WTC11 (cell line): ENCODE measurements at regions not wholly inside any gene's neighbourhood (a gene's known extent, or its start where the extent isn't known, plus 50 kb on each side); places are given as distances from the start of the nearest gene placed in this dataset.

Source experiments
- ATAC-seq: fragments of 200-7000 bp; cut with Tn5 transposase; 2 replicates; pipeline ENCODE4 v1.10.0; 2021; ENCODE audit warnings: mild to moderate bottlenecking, moderate library complexity
- CTCF ChIA-PET: fragments of 300-600 bp; sonication (Branson Sonifier 250); formaldehyde crosslinking; loops from one replicate; lab custom pipeline; 2021; ENCODE audit warnings: antibody characterized with exemption; lab: Charles Lee
- POLR2A ChIA-PET: fragments of 350-600 bp; sonication (Branson Sonifier 250); formaldehyde crosslinking; loops from one replicate; lab custom pipeline; 2021; ENCODE audit warnings: antibody characterized with exemption; lab: Charles Lee
- DNase-seq: peaks from one replicate; pipeline ENCODE4 v3.0.0; 2021; ENCODE audit warnings: low spot score
- H3K27ac Mint-ChIP-seq: 2 replicates; pipeline ENCODE4 v1.8.0; 2021; ENCODE audit warnings: mixed read lengths
- H3K27me3 Mint-ChIP-seq: 2 replicates; pipeline ENCODE4 v1.8.0; 2021; ENCODE audit warnings: low read depth, mild to moderate bottlenecking, moderate library complexity, mixed read lengths
- H3K36me3 Mint-ChIP-seq: 2 replicates; pipeline ENCODE4 v1.8.0; 2021; ENCODE audit warnings: mixed read lengths
- H3K4me1 Mint-ChIP-seq: 2 replicates; pipeline ENCODE4 v1.8.0; 2022; ENCODE audit warnings: mixed read lengths
- H3K4me3 Mint-ChIP-seq: 2 replicates; pipeline ENCODE4 v1.8.0; 2021; ENCODE audit warnings: mild to moderate bottlenecking, moderate library complexity, mixed read lengths
- H3K9me3 Mint-ChIP-seq: 2 replicates; pipeline ENCODE4 v1.8.0; 2021; ENCODE audit warnings: mixed read lengths
- CREB1 ChIP-seq: sonication (generic); formaldehyde crosslinking; IDR thresholded peaks from 2 replicates; pipeline ENCODE4 v1.8.0; 2023; ENCODE audit warnings: mild to moderate bottlenecking, missing genetic modification reagents
- CTCF ChIP-seq: fragments of 200-600 bp; IDR thresholded peaks from 2 replicates; pipeline ENCODE4 v1.8.0; 2022; ENCODE audit warnings: antibody characterized with exemption
- FOXP4 ChIP-seq: sonication (generic); formaldehyde crosslinking; IDR thresholded peaks from 2 replicates; pipeline ENCODE4 v1.8.0; 2022; ENCODE audit warnings: mild to moderate bottlenecking, missing genetic modification reagents
- HMGA2 ChIP-seq: fragments of 250-450 bp; sonication (Bioruptor Pico); IDR thresholded peaks from 2 replicates; pipeline ENCODE4 v1.4.0; 2021; ENCODE audit warnings: mild to moderate bottlenecking, moderate library complexity
- NFE2L1 ChIP-seq: sonication (generic); formaldehyde crosslinking; IDR thresholded peaks from 2 replicates; pipeline ENCODE4 v1.8.1; 2023; ENCODE audit warnings: missing genetic modification reagents
- STAT6 ChIP-seq: sonication (generic); formaldehyde crosslinking; conservative IDR thresholded peaks from 2 replicates; pipeline ENCODE4 v1.8.1; 2023; ENCODE audit warnings: mild to moderate bottlenecking, low read depth, missing genetic modification reagents, moderate library complexity
- TP53 ChIP-seq: sonication (generic); formaldehyde crosslinking; IDR thresholded peaks from 2 replicates; pipeline ENCODE4 v1.8.1; 2023; ENCODE audit warnings: mild to moderate bottlenecking, missing genetic modification reagents
- ZNF532 ChIP-seq: fragments of 250-450 bp; sonication (Bioruptor Pico); IDR thresholded peaks from 2 replicates; pipeline ENCODE4 v1.9.0; 2021; ENCODE audit warnings: mild to moderate bottlenecking, borderline replicate concordance
- TF ChIP-seq, protein P1 (sequence below): sonication (generic); formaldehyde crosslinking; IDR thresholded peaks from 2 replicates; pipeline ENCODE4 v1.8.1; 2023; ENCODE audit warnings: mild to moderate bottlenecking, missing genetic modification reagents

- Mint-ChIP-seq H3K27me3 (peaks cover 71% of the 10 kb centered on the region), H3K4me3 (no peak overlapping the region), H3K9me3 (peaks cover 6% of the 10 kb centered on the region), H3K27ac (no peak overlapping the region), H3K4me1 (peaks cover 6% of the 10 kb centered on the region), H3K36me3 (peaks cover 8% of the 10 kb centered on the region; the same call in 1 of the 2 replicates)
- TF ChIP-seq HMGA2 (CRISPR knock-in tag) (no peak), TP53 (CRISPR knock-in tag) (no peak), FOXP4 (no peak), CREB1 (CRISPR knock-in tag) (no peak), ZNF532 (CRISPR knock-in tag) (no peak), STAT6 (no peak)
- CTCF ChIA-PET: interaction anchor here (1.0 kb wide), 1 partner anchor 200 kb away, joined by 4 read pairs; no protein-coding TSS in a partner anchor
- DNase-seq: no peak
- no peak for ATAC-seq
- POLR2A ChIA-PET: no interaction called here
These were observed 199.2 kb upstream of the CDH4 start for GRCh38 chr20:61052776-61053442.

GRCh38 chr20:61053487-61053886 lies 198.6 kb upstream of the CDH4 start:
- no peak overlapping the region for H3K4me3 Mint-ChIP-seq
- ATAC-seq (no peak), DNase-seq (no peak)
- POLR2A ChIA-PET: no interaction called here
- H3K27ac Mint-ChIP-seq: no peak overlapping the region
- peaks cover 4% of the 10 kb centered on the region for H3K9me3 Mint-ChIP-seq
- CTCF ChIA-PET: no interaction called here
- H3K4me1 Mint-ChIP-seq: peaks cover 6% of the 10 kb centered on the region
- peaks cover 71% of the 10 kb centered on the region for H3K27me3 Mint-ChIP-seq
- TF ChIP-seq NFE2L1 (CRISPR knock-in tag) (no peak), CTCF (no peak)
- TF ChIP-seq, protein P1, sequence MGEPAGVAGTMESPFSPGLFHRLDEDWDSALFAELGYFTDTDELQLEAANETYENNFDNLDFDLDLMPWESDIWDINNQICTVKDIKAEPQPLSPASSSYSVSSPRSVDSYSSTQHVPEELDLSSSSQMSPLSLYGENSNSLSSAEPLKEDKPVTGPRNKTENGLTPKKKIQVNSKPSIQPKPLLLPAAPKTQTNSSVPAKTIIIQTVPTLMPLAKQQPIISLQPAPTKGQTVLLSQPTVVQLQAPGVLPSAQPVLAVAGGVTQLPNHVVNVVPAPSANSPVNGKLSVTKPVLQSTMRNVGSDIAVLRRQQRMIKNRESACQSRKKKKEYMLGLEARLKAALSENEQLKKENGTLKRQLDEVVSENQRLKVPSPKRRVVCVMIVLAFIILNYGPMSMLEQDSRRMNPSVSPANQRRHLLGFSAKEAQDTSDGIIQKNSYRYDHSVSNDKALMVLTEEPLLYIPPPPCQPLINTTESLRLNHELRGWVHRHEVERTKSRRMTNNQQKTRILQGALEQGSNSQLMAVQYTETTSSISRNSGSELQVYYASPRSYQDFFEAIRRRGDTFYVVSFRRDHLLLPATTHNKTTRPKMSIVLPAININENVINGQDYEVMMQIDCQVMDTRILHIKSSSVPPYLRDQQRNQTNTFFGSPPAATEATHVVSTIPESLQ (CRISPR knock-in tag): no peak
- peaks cover 7% of the 10 kb centered on the region; the same call in 1 of the 2 replicates for H3K36me3 Mint-ChIP-seq
